Lower leg skin (tissue), 3 donors: ENCODE measurements at regions not wholly inside any gene's neighbourhood (a gene's known extent, or its start where the extent isn't known, plus 50 kb on each side); places are given as distances from the start of the nearest gene placed in this dataset.

Experiments used
- CTCF ChIP-seq, 3 donors: fragments of 450-650 bp; IDR thresholded peaks; one replicate each; pipeline ENCODE4 v1.5.1; 2016; ENCODE audit warnings: antibody characterized with exemption in 3 of 3, mild to moderate bottlenecking in 3 of 3, moderate library complexity in 2 of 3
- POLR2A ChIP-seq, 2 donors: fragments of 450-650 bp; IDR thresholded peaks; one replicate each; pipeline ENCODE4 v1.6.1; 2016 to 2017; ENCODE audit warnings: antibody characterized with exemption in 2 of 2, mild to moderate bottlenecking in 1 of 2, moderate library complexity in 1 of 2

DNA sequence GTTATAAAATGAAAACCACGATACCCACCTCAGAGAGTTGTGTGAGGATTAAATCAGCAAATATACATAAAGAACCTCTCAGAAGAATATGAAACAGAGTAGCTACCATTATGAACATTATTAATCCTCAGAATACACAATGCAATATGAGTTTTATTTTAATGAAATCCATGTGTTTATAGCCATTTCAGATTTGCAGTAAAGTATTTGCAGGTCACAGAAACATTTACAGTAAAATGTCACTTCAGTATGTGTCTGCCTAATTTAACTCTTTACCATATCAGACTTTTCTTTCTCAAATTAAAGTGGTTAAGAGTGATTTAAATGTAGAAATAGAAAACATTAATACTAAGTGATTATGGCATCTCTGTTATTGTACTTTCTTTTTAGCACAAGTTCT is 365.2 kb upstream of the MPDZ start:
- TF ChIP-seq CTCF (IDR thresholded peaks at IDR 0.05): no peak
- no peak for TF ChIP-seq POLR2A (IDR thresholded peaks at IDR 0.05)
